GM12874 (cell line): ENCODE measurements at regions not wholly inside any gene's neighbourhood (a gene's known extent, or its start where the extent isn't known, plus 50 kb on each side); places are given as distances from the start of the nearest gene placed in this dataset.

Source experiments
- TF ChIP-seq, protein P1 (sequence below): IDR thresholded peaks from 2 replicates; pipeline ENCODE4 v1.5.1; 2011; ENCODE audit warnings: low read depth, mild to moderate bottlenecking, control low read depth, low read length, moderate library complexity; ENCODE audit not compliant: insufficient read depth

DNA sequence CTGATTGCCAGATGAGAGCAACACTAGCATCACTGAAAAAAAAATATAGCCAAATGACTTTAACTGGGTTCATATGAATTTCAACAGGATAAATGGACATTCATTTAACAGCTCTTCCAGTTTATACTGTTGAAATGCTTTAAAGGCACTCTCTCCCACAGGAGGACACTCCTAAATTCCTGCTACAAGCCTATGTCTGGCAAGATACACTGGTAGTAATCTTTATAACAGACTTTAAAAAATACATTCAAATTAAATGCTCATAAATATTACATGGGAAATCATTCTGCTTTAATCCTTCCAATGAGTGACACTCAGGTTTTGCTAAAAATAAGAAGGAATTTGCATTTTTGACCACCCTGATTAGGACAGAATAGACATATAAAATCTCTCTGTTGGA, 526.7 kb upstream of the ADAMTS5 start:
- TF ChIP-seq, protein P1, sequence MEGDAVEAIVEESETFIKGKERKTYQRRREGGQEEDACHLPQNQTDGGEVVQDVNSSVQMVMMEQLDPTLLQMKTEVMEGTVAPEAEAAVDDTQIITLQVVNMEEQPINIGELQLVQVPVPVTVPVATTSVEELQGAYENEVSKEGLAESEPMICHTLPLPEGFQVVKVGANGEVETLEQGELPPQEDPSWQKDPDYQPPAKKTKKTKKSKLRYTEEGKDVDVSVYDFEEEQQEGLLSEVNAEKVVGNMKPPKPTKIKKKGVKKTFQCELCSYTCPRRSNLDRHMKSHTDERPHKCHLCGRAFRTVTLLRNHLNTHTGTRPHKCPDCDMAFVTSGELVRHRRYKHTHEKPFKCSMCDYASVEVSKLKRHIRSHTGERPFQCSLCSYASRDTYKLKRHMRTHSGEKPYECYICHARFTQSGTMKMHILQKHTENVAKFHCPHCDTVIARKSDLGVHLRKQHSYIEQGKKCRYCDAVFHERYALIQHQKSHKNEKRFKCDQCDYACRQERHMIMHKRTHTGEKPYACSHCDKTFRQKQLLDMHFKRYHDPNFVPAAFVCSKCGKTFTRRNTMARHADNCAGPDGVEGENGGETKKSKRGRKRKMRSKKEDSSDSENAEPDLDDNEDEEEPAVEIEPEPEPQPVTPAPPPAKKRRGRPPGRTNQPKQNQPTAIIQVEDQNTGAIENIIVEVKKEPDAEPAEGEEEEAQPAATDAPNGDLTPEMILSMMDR: no peak

DNA sequence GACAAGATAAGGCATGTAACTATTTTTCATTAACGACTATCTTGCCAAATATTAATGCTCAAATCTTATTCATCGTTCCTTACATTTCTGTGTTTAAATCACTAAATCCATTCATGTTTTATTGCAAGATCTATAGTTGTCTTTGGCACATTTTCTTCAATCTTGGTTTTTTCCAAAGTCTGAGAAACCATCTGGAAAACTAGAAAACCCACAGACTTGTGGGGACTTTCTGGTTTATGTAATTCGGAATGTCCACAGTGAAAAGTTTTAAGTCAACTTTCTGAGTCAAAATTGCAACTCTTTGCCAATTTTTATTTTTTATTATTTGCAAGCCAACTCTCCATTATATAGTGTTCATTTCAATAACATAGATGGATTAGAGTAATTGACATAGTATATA, 520.8 kb upstream of the ADAMTS5 start:
- TF ChIP-seq, protein P1: no peak

DNA sequence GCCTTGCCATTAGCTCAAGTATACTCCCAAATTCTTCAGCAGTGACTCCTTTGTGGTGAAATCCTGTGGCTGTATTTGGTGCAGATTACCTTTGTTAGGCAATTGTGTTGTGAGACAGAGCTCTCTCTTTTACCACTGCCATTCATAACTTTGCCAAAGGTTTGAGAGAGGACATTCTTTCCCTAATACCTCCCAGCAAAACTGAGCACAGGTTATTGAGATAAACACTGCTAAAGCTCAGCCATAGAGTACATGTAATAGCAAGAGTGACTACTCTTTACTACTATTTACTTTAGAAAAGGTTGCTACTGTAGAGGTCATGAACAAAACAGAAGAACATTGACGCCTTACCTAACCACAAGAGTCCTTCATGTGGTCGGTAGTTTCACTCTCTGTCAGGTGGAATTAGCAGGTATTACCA, 514.0 kb upstream of the ADAMTS5 start:
- TF ChIP-seq, protein P1: no peak

DNA sequence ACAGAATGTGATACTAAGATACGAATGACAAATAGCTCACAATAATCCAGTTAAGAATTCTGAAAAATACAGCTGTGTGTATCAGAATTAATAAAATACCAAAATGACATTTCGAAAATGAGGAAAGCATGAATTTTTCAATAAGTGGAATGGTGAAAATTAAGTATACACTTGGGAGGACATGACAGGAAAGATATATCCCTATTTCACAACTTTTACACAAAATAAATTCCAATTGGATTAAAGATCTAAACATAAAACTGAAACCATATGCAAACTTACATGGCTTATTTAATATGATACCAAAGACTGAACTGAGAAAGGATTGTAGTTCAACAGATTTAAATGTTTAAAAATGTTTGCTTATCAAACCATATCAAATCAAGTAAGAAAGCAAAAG, 510.4 kb upstream of the ADAMTS5 start:
- TF ChIP-seq, protein P1: no peak

DNA sequence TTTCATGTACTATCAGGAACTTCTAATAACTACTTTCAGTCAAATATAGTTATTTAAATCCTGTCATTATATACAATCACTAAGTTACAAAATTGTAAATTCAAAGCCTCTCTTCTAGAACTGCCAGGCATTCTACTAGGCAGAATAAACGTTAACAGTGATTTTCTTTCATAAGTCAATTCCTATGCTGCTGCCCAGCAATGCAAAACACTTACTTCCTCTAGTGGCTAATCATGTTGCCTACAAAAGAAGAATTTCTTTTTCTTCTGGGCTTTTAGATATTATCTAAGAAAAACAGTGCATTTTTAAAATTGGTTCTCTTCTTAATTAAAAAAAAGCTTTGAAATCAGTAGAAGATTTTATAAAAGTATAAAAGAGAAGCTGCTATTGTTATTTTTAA, 509.8 kb upstream of the ADAMTS5 start:
- TF ChIP-seq, protein P1: no peak

- TF ChIP-seq, protein P1: no peak
These were observed 508.6 kb upstream of the ADAMTS5 start for GRCh38 chr21:27475363-27475955.

DNA sequence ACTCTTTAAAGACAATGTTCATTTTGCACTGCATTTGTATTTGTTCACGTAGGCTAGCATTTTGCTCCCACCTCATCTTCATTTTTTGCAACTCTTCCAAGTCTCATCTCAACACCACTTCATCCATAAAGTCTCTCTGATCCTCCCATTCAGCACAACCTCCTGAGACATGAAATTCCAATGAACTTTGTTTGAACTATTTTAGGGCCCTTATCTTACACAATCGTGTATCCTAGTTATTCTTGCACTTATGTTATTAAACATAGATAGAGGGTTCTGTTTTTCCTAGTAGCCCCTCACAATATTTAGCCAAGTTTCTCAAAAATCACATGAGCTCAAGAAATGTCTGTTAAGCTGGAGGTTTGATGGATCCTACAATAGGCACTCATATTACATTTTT, 500.5 kb upstream of the ADAMTS5 start:
- TF ChIP-seq, protein P1: no peak
